GM23338 (cell line): ENCODE measurements at regions not wholly inside any gene's neighbourhood (a gene's known extent, or its start where the extent isn't known, plus 50 kb on each side); places are given as distances from the start of the nearest gene placed in this dataset.

Experiments used
- ATAC-seq: fragments of 200-7000 bp; cut with Tn5 transposase; 3 replicates; pipeline ENCODE4 v1.9.1; 2020
- DNase-seq: peaks from one replicate; pipeline ENCODE4 v3.0.0-alpha.2; 2015; ENCODE audit warnings: low spot score
- H2AFZ ChIP-seq: fragments of 200-600 bp; sonication (generic); 2 replicates; pipeline ENCODE4 v1.8.0; 2016; ENCODE audit warnings: antibody characterized with exemption, mild to moderate bottlenecking, moderate library complexity
- H3F3A ChIP-seq: fragments of 200-600 bp; sonication (generic); replicated peaks from 2 replicates; pipeline ENCODE4 v1.8.0; 2017; ENCODE audit warnings: antibody characterized with exemption, mixed run types, low read depth
- H3K27ac ChIP-seq: fragments of 200-600 bp; sonication (generic); 2 replicates; pipeline ENCODE4 v1.6.1; 2016; ENCODE audit warnings: low read depth
- H3K27me3 ChIP-seq: fragments of 200-600 bp; sonication (generic); 2 replicates; pipeline ENCODE4 v1.8.0; 2016; ENCODE audit warnings: mild to moderate bottlenecking, mixed run types, moderate library complexity; ENCODE audit not compliant: insufficient read depth
- H3K36me3 ChIP-seq: fragments of 200-600 bp; sonication (generic); 2 replicates; pipeline ENCODE4 v1.8.0; 2016; ENCODE audit warnings: mild to moderate bottlenecking; ENCODE audit not compliant: insufficient read depth
- H3K4me1 ChIP-seq: fragments of 200-600 bp; sonication (generic); 2 replicates; pipeline ENCODE4 v1.8.0; 2016; ENCODE audit warnings: mild to moderate bottlenecking, moderate library complexity; ENCODE audit not compliant: insufficient read depth
- H3K4me2 ChIP-seq: fragments of 200-600 bp; sonication (generic); 2 replicates; pipeline ENCODE4 v1.7.1; 2017; ENCODE audit warnings: mixed run types
- H3K4me3 ChIP-seq: fragments of 200-600 bp; sonication (generic); 2 replicates; pipeline ENCODE4 v1.6.1; 2016; ENCODE audit warnings: mixed run types
- H3K79me2 ChIP-seq: fragments of 200-600 bp; sonication (generic); replicated peaks from 2 replicates; pipeline ENCODE4 v1.8.0; 2017; ENCODE audit warnings: mild to moderate bottlenecking; ENCODE audit not compliant: insufficient read depth
- H3K9me2 ChIP-seq: fragments of 200-600 bp; sonication (generic); 2 replicates; pipeline ENCODE4 v1.8.0; 2017; ENCODE audit not compliant: insufficient read depth
- H4K20me1 ChIP-seq: fragments of 200-600 bp; sonication (generic); replicated peaks from 2 replicates; pipeline ENCODE4 v1.8.0; 2017; ENCODE audit warnings: mild to moderate bottlenecking; ENCODE audit not compliant: insufficient read depth
- H3K27ac Mint-ChIP-seq: 2 replicates; pipeline ENCODE4 v1.8.0; 2020; ENCODE audit warnings: inconsistent platforms, mild to moderate bottlenecking, moderate library complexity, mixed read lengths
- H3K27me3 Mint-ChIP-seq: 3 replicates; pipeline ENCODE4 v1.8.0; 2022; ENCODE audit warnings: low read depth, mild to moderate bottlenecking, moderate library complexity, mixed read lengths, inconsistent platforms; ENCODE audit not compliant: insufficient read depth, poor library complexity
- H3K36me3 Mint-ChIP-seq: 3 replicates; pipeline ENCODE4 v1.8.0; 2021; ENCODE audit warnings: low read depth, mild to moderate bottlenecking, inconsistent platforms, moderate library complexity, mixed read lengths
- H3K4me1 Mint-ChIP-seq: 3 replicates; pipeline ENCODE4 v1.8.0; 2020; ENCODE audit warnings: mild to moderate bottlenecking, inconsistent platforms, mixed read lengths
- H3K4me3 Mint-ChIP-seq: 3 replicates; pipeline ENCODE4 v1.8.0; 2021; ENCODE audit warnings: moderate library complexity, mild to moderate bottlenecking, inconsistent platforms, mixed read lengths
- H3K9me3 Mint-ChIP-seq: 3 replicates; pipeline ENCODE4 v1.8.0; 2020; ENCODE audit warnings: moderate library complexity, mild to moderate bottlenecking, inconsistent platforms, mixed read lengths
- CREB1 ChIP-seq: fragments of 250-450 bp; sonication (Bioruptor Pico); IDR thresholded peaks from 2 replicates; pipeline ENCODE4 v1.5.0; 2020; ENCODE audit warnings: low read depth, mild to moderate bottlenecking, moderate library complexity
- ETS1 ChIP-seq: IDR thresholded peaks from 2 replicates; pipeline ENCODE4 v1.6.1; 2016; ENCODE audit warnings: antibody characterized with exemption
- EZH2 ChIP-seq: fragments of 200-600 bp; sonication (generic); IDR thresholded peaks from one replicate; pipeline ENCODE4 v1.8.0; 2017; ENCODE audit warnings: antibody characterized with exemption, mild to moderate bottlenecking, low read depth; ENCODE audit not compliant: unreplicated experiment
- EZH2phosphoT487 ChIP-seq: fragments of 200-600 bp; sonication (generic); IDR thresholded peaks from one replicate; pipeline ENCODE4 v1.8.1; 2018; ENCODE audit warnings: antibody characterized with exemption; ENCODE audit not compliant: unreplicated experiment
- JUNB ChIP-seq: IDR thresholded peaks from one replicate; pipeline ENCODE4 v1.6.1; 2016; ENCODE audit warnings: antibody characterized with exemption; ENCODE audit not compliant: unreplicated experiment
- NANOG ChIP-seq: IDR thresholded peaks from 2 replicates; pipeline ENCODE4 v1.6.1; 2016; ENCODE audit warnings: antibody characterized with exemption, borderline replicate concordance
- POLR2AphosphoS5 ChIP-seq: IDR thresholded peaks from 2 replicates; pipeline ENCODE4 v1.6.1; 2016; ENCODE audit warnings: antibody characterized with exemption, low read depth
- REST ChIP-seq: IDR thresholded peaks from one replicate; pipeline ENCODE4 v1.6.1; 2018; ENCODE audit warnings: antibody characterized with exemption; ENCODE audit not compliant: unreplicated experiment
- STAT1 ChIP-seq: IDR thresholded peaks from one replicate; pipeline ENCODE4 v1.6.1; 2016; ENCODE audit warnings: antibody characterized with exemption; ENCODE audit not compliant: unreplicated experiment
- ZNF462 ChIP-seq: fragments of 250-450 bp; sonication (Bioruptor Pico); IDR thresholded peaks from 2 replicates; pipeline ENCODE4 v1.5.0; 2020; ENCODE audit warnings: mild to moderate bottlenecking, moderate library complexity
- TF ChIP-seq, protein P1 (sequence below), 2 experiments: fragments of 200-600 bp in 1 of 2; sonication (generic) in 1 of 2; conservative IDR thresholded peaks; 2 replicates each; pipeline versions ENCODE4 v1.5.1 to v1.6.1; 2016 to 2017; ENCODE audit warnings: antibody characterized with exemption in 2 of 2, low read depth in 2 of 2, mild to moderate bottlenecking in 2 of 2, moderate library complexity in 1 of 2

DNA sequence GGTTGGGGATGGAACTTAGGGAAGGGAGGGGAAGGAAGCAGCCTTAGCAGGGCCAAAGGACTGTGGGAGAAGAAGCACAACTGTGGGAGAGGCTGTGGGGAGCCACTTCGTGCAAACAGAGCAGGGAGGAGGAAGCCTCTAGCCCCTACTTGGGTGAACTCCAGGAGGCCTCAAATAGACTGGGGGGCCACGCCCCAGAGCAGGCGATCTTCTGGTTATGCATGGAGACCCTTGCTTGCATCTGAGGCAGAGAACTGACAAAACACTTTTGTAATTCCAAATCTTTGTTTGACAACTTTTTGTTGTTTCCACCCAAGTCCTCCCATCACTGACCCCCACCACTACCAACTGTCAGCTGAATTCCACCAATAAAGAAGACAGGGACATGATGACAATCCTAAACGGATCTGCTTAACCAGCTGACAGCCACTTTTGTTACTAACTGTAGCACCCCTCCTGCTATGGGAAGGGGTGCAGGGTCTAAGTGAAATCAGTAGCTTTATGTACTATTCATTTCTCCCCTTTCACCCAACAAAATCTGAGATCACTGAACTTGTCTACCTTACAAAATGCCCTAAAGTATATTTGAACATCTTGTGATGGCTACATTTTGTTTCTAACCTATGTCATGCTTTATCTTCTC is 80.5 kb upstream of the CPO start (continued):
- TF ChIP-seq REST (no peak), ETS1 (no peak), STAT1 (no peak), CREB1 (CRISPR knock-in tag) (no peak), NANOG (no peak)
- TF ChIP-seq, protein P1, sequence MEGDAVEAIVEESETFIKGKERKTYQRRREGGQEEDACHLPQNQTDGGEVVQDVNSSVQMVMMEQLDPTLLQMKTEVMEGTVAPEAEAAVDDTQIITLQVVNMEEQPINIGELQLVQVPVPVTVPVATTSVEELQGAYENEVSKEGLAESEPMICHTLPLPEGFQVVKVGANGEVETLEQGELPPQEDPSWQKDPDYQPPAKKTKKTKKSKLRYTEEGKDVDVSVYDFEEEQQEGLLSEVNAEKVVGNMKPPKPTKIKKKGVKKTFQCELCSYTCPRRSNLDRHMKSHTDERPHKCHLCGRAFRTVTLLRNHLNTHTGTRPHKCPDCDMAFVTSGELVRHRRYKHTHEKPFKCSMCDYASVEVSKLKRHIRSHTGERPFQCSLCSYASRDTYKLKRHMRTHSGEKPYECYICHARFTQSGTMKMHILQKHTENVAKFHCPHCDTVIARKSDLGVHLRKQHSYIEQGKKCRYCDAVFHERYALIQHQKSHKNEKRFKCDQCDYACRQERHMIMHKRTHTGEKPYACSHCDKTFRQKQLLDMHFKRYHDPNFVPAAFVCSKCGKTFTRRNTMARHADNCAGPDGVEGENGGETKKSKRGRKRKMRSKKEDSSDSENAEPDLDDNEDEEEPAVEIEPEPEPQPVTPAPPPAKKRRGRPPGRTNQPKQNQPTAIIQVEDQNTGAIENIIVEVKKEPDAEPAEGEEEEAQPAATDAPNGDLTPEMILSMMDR (conservative IDR thresholded peaks at IDR 0.05; ENCODE audit: low read depth in 2 of 2) = no peak

DNA sequence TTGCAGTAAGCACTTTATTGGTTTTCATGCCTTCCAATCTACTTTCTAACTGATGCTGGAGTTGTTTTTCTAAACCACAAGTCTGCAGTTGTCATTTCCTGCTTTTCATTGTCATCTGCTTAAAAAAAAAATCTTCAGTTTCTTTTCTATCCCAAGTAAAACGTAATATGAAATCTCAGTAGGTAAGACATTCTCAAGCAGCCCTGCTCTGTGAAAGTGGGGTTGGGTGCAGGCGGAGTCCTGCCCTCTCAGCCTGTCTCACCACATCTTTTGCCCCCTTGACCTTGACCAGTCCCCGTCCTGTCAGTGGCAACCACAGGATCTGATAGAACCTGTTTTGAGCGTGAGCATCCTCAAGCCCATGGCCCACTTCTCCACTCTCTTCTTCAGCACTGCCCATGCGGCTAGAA is 80.0 kb upstream of the CPO start:
- Histone ChIP-seq H3K9me2 (peaks cover 7% of the 10 kb centered on the region), H2AFZ (no peak overlapping the region), H3K27me3 (no peaks in the 10 kb centered on the region), H3K4me2 (no peak overlapping the region), H3K4me1 (peaks cover 28% of the 10 kb centered on the region), H3K4me3 (no peak overlapping the region), H3K79me2 (no peaks in the 10 kb centered on the region), H3F3A (no peaks in the 10 kb centered on the region; the same call in 1 of the 2 replicates), H3K27ac (no peak overlapping the region), H3K36me3 (no peaks in the 10 kb centered on the region), H4K20me1 (no peaks in the 10 kb centered on the region)
- Mint-ChIP-seq H3K4me1 (peaks cover 23% of the 10 kb centered on the region), H3K27me3 (peaks cover 4% of the 10 kb centered on the region), H3K36me3 (no peaks in the 10 kb centered on the region), H3K4me3 (no peak overlapping the region), H3K27ac (no peak overlapping the region), H3K9me3 (no peaks in the 10 kb centered on the region; the same call in 2 of the 3 replicates)
- no peak for ATAC-seq
- DNase-seq = no peak
- TF ChIP-seq JUNB (no peak), ETS1 (no peak), POLR2AphosphoS5 (no peak), STAT1 (no peak), ZNF462 (CRISPR knock-in tag) (no peak), EZH2phosphoT487 (no peak), NANOG (no peak), EZH2 (no peak)
